GM19463 (cell line): ENCODE measurements at regions not wholly inside any gene's neighbourhood (a gene's known extent, or its start where the extent isn't known, plus 50 kb on each side); places are given as distances from the start of the nearest gene placed in this dataset.

Experiments
- ATAC-seq: cut with Tn5 transposase; IDR thresholded peaks from one replicate; pipeline ENCODE4 v1.9.1; 2021; ENCODE audit warnings: mild to moderate bottlenecking, moderate library complexity; ENCODE audit not compliant: unreplicated experiment

DNA sequence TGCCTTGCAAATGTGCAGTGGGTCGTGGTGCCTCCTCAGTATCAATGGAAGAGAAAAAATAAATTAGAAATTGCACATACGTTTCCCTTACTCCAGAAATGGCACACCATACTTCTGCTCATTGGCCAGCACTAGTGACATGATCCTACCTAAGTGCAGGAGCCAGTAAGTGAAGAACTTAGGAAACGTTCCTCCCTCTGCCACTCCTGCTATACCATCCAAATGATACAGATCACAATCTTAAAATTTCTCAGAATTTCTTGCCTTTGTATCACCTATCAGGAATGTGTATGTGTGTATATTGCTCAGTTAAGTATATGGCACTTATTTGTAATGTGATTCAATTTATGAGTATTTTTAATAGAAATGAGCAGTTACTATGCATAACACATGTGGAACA, 237.0 kb upstream of the UBE2E3 start:
- no peak for ATAC-seq

GRCh38 chr2:180742801-180743200, 237.6 kb upstream of the UBE2E3 start:
- ATAC-seq = no peak

DNA sequence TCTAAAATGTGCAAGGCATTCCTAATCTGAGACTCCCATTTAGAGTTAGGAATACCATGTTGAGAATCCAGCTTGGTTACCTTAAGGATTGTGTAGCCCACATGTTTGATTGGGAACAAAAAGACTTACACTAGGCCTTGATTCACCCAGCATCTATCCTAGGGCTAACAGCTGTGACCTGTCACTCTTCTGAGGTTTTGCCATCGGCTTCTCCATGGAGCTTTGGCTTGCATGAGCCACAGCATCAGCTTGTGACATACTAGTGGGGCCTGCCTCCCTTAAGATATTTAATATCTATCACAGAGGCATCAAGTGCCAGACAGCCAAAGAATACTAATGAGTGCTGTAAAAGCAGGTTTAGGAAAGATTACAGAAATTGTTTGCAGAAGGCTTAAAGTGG, 241.3 kb upstream of the UBE2E3 start:
- ATAC-seq = no peak

DNA sequence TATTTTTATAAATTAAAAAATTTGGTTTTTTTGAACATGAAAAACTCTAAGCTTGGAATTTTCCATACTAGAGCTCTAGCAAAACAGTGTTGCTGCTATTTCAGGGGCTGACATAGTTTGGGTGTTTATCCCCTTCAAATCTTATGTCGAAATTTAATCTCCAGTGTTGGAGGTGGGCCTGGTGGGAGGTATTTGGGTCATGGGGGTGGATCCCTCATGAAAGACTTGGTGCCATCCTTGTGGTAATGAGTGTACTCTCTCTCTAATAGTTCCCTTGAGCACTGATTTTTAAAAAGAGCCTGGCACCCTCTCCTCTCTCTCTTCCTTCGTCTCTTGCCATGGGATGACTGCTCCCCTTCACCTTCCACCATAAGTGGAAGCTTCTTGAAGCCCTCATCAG, 244.6 kb upstream of the UBE2E3 start:
- ATAC-seq = no peak

- ATAC-seq = no peak
Observed at GRCh38 chr2:180734382-180734781, 246.0 kb upstream of the UBE2E3 start.

DNA sequence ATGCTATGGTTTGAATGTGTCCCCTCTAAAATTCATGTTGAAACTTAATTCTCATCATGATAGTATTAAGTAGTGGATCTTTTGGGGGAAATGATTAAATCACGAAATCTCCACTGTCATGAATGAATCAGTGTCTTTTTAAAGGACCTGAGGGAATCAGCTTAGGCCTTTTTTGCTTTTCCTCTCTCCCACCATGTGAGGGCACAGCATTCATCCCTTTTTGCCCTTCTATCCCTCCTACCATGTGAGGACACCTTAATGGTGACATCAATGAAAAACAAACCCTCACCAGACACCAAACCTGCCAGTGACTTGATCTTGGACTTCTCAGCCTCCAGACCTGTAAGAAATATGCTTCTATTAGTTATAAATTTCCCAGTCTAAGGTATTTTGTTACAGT, 247.1 kb upstream of the UBE2E3 start:
- no peak for ATAC-seq

GRCh38 chr2:180732337-180732736, 248.1 kb upstream of the UBE2E3 start:
- ATAC-seq = no peak

DNA sequence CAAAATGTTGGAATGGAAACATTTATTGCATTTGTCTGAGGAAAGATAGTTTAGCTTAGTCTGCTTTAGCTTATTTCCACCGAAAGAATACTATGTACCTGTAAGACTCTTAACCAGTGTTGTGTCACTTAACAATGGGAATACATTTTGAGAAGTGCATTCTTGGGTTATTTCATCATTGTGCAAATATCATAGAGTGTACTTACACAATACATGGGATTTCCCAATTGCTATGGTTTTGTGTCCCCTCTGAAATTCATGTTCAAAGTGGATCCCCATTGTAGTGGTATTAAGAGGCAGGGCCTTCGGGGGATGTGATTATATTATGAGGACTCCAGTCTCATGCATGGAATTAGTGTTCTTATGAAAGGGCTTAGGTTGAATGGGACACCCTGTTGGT, 249.4 kb upstream of the UBE2E3 start:
- ATAC-seq = no peak

DNA sequence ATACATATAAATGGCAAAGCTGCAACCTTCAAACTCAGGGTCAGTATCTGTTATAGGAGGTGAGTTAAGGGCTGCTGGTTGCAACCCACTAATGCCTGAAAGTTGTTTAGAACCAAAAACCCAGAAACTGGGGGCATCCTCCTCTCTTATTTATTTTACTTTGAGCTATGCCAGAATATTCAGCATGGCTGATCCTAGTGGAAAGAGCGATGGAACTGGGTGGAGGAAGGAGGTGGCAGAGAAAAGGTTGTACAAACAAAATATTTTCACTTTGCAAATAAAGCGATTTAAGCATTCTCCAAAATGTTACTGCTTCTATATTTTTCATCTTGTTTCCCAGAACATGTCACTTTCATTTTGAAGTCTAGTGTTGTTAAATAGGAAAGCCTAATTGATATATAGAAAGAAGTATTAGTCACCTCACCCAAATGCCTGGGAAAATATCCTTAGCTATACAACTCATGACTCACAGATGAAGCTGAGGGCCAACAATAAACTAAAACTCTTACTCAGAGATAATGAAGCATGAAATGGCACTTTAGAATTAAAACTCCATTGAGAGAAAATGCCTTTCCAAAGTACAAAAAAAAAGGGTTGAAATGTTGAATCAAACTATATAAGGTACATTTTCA, 251.4 kb upstream of the UBE2E3 start:
- no peak for ATAC-seq

GRCh38 chr2:180723712-180724111, 256.7 kb upstream of the UBE2E3 start:
- no peak for ATAC-seq

- no peak for ATAC-seq
Observed at GRCh38 chr2:180722551-180723239, 257.7 kb upstream of the UBE2E3 start.

DNA sequence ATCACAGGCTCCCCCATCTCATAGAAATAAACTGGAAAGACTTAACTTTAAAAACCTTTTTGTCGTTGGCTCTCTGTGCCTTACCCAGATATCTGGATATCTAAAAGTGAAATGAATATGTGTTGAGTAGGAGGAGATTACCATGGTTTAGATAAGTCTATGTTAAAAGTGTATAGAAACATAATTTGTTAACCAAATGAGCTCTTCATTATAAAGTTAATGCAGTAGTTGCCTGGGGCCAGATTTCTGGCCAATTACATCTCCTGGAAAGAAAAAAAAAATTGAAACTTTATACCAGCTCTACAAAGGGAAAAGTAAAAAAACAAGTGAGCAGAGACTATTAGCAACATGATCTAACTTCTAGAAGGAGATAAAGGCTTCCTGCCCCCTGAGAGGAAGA, 259.6 kb upstream of the UBE2E3 start:
- ATAC-seq = no peak

DNA sequence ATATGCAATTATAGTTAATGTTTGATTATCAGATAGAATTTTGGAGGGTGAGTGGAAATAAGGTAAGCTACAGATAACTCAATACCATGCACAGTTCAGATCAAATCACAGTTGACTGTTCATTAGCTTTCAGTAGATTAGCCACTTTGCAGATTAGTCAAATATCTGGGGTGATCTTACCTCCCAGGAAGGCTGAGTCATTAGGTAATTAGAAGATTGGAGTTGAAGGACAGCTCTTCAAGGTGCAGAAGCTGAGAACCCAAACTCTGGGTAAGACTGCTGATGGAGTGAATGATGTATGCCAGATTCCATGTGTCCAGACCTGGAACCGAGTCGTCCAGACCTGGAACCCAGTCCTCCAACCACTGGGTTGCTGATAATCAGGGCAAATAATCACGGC, 262.8 kb upstream of the UBE2E3 start:
- ATAC-seq = no peak

DNA sequence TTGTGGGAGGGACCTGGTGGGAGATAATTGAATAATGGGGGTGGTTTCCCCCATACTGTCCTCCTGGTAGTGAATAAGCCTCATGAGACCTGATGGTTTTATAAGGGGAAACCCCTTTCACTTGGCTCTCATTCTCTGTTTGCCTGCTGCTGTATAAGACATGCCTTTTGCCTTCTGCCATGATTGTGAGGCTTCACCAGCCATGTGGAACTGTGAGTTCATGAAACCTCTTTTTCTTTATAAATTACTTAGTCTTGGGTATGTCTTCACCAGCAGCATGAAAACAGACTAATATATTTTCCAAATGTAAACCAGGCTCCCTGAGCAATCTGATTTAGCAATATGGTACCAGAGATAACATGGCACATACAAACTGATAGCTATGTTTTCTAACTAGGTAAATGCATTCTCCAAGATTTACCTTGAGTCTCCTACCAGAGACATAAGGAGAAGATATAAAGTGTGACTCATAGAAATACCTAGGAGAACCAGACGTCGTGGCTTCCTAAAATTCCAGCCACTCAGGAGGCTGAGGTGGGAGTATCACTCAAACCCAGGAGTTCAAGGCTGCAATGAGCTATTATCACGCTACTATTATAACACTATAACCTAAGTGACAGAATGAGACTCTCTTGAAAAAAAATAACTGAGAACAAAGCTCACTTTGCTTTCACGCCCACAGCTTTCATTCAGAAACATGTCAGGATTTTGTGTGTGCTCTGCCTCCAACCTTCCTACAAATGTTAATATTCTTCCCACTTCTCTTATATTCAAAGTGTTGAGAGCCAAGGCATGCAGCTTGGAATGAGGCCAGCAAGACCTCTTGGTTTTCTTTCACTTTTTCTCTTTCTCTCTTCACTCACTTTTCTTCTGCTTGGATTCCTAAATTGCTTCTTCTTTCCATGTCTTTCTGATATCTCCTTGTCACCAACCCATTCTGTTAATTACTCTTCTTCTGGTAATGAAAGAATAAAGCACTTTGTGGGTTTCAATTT, 263.9 kb upstream of the UBE2E3 start:
- ATAC-seq = no peak

DNA sequence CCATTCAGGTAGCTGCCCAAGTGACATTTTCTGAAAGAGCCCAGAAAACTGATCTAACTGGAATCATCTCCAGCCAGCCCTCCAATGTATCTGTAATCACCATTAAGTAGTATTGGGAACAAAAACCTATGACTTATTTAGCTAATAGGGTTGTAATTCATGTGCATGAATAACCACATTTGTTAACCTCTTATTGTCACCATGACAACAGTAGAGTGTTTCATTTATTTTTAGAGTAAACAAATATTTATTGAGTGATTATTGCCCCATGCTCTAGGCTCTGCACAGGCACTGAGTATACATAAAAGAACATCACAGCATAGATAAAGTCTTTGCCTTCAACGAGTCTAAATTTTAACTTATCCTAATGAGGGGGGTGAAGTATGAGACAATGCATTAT, 265.4 kb upstream of the UBE2E3 start:
- no peak for ATAC-seq

DNA sequence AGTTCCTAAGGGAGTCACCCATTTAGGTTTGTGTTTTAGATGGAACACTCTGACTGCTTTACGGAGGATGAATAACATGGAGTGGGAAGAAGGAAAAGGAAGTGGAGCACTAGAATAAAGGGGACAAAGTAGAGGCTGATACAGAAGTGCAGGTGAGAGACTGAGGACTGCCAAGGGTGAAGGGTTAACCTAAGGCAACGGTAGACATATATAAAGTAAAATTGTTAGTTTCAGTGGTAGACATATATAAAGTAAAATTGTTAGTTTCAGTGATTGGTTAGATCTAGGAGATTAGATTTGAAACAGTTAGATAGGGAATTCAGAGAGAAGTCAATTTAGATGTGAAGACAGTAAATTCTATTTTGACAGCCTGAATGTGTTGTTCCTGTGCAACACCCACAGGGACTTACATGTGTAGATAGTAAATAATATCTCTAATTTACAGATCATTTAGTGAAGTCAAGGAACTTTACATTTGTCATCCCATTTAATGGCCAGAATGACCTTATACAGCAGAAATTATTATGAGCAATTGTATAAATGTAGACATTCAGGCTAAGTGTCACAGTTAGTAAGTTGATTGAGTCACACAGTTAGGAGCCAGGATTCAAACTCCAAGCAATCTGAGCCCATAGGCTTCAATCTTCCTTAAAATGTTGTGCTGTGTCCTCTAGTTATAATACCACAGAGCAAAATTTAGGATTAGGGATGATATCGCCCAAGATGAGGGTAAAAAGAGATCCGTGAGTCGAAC, 270.8 kb upstream of the UBE2E3 start:
- ATAC-seq = no peak

DNA sequence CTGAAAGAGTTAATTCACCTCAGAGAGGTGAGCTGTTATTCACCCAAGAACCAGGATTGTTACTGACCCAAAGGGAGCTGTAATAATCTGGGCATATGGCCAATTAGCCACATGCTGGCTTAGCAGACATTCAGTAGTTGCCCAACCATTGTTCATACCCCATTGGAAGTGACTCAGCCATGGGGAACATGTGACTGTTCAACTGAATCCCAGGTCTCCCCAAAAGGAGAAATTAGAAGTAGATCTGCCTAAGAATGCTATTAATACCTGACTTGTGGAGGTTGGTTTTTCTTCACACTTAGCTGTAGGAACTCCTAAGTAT, 272.6 kb upstream of the UBE2E3 start:
- no peak for ATAC-seq

DNA sequence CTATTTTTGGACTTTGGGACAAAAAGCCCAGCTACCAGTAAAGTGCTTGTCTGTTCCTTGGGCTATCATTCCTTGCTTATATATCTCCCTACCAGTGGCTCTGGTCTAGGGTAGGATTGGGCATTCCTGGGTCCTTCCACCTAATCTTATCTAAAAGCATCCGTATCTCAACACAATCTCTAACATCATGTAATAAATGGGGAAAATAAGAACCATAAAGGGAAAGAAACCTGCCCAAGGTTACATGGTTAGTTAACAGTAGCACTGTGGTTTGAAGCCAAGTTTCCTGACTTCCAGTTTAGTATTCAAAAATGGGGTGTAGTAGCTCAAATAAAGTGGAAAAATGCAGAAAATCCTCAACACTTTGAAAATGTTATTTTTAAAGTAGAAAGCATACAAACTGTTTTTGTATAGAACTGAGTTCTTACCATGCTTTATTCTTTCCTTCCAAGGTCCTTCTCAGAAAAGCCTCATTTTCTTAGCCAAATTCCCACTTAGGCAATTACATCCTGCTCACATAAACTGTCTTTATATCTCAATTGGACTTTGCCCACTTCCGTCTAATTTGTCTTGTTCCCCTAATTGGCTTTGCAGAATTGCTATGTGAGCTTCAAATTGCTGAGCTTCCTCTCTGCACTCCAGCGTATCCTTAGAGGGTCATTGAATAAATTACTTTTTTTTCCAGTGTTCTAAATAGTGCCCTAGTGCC, 273.1 kb upstream of the UBE2E3 start:
- ATAC-seq = no peak

GRCh38 chr2:180706694-180707093, 273.7 kb upstream of the UBE2E3 start:
- no peak for ATAC-seq

DNA sequence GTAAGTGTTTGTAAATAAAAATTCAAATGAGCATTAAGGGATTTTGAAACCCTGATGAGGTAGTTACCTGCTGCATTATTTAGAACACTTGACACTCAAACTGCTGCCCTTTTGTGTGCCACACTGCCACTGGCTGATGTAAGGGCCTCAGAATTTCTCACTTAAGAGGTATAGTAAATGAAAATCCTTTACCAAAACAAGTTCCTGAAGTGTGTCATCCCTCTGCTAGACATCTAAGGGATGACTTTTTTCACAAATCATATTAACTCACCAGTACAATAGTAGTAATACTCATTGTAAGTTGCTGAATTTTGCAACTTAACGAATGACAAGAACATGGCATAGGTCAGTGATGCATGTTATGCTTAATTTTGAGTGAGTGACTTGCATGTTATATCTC, 274.9 kb upstream of the UBE2E3 start:
- ATAC-seq = no peak

- ATAC-seq = no peak
Observed at GRCh38 chr2:180705122-180705521, 275.3 kb upstream of the UBE2E3 start.
